ENCODE measurements at regions not wholly inside any gene's neighbourhood (a gene's known extent, or its start where the extent isn't known, plus 50 kb on each side); places are given as distances from the start of the nearest gene placed in this dataset.

- TF ChIP-seq BACH2 (CRISPR knock-in tag; IDR thresholded peaks at IDR 0.05; ENCODE audit: borderline replicate concordance) (no peak), TSHZ2 (CRISPR knock-in tag; IDR thresholded peaks at IDR 0.05) (no peak), ARNTL (CRISPR knock-in tag; IDR thresholded peaks at IDR 0.05; ENCODE audit: borderline replicate concordance, low read depth) (no peak), ZFP3 (CRISPR knock-in tag; IDR thresholded peaks at IDR 0.05) (no peak), ESRRG (CRISPR knock-in tag; IDR thresholded peaks at IDR 0.05) (no peak), ZFP30 (CRISPR knock-in tag; IDR thresholded peaks at IDR 0.05) (no peak), SNAI2 (CRISPR knock-in tag; IDR thresholded peaks at IDR 0.05) (no peak), GLIS3 (CRISPR knock-in tag; IDR thresholded peaks at IDR 0.05) (no peak), PPARA (CRISPR knock-in tag; IDR thresholded peaks at IDR 0.05; ENCODE audit: borderline replicate concordance) (no peak), PATZ1 (CRISPR knock-in tag; IDR thresholded peaks at IDR 0.05; ENCODE audit: borderline replicate concordance) (no peak), ZC3H10 (CRISPR knock-in tag; IDR thresholded peaks at IDR 0.05) (no peak), ISL1 (CRISPR knock-in tag; IDR thresholded peaks at IDR 0.05) (no peak), ZNF8 (CRISPR knock-in tag; IDR thresholded peaks at IDR 0.05) (no peak), OSR1 (CRISPR knock-in tag; IDR thresholded peaks at IDR 0.05) (no peak)
Observed at GRCh38 chr18:43703050-43703449, 425.8 kb upstream of the SYT4 start.

Measured in SK-N-SH treated with all-trans-retinoic acid at 6 μM for 48 hours (cell line).